ENCODE measurements at regions not wholly inside any gene's neighbourhood (a gene's known extent, or its start where the extent isn't known, plus 50 kb on each side); places are given as distances from the start of the nearest gene placed in this dataset.

- Histone ChIP-seq H3F3A (ENCODE audit: insufficient read depth, low read length, poor library complexity, severe bottlenecking) (no peaks in the 10 kb centered on the region), H3K9me2 (ENCODE audit: insufficient read depth, low read length) (no peaks in the 10 kb centered on the region), H3K4me2 (ENCODE audit: low read length) (no peak overlapping the region), H4K20me1 (ENCODE audit: insufficient read depth) (no peaks in the 10 kb centered on the region), H3K9me3 (ENCODE audit: low read length) (no peaks in the 10 kb centered on the region), H3K27ac (ENCODE audit: low read length) (no peak overlapping the region), H3K4me3 (ENCODE audit: low read length) (no peak overlapping the region), H3K9ac (ENCODE audit: low read length) (no peak overlapping the region), H2AFZ (ENCODE audit: low read depth, low read length) (no peak overlapping the region), H3K36me3 (ENCODE audit: insufficient read depth, low read length) (no peaks in the 10 kb centered on the region), H3K79me2 (replicated peaks; ENCODE audit: insufficient read depth, low read length) (no peaks in the 10 kb centered on the region), H3K27me3 (ENCODE audit: insufficient read depth, low read depth, low read length) (no peaks in the 10 kb centered on the region)
- no peak for TF ChIP-seq CTCF (IDR thresholded peaks at IDR 0.05; ENCODE audit: poor library complexity, severe bottlenecking)
- no peak for TF ChIP-seq TAF1 (IDR thresholded peaks at IDR 0.05; ENCODE audit: low read depth)
- TF ChIP-seq EP300 (conservative IDR thresholded peaks at IDR 0.05; ENCODE audit: poor library complexity, severe bottlenecking), result no peak
- TF ChIP-seq MXI1 (conservative IDR thresholded peaks at IDR 0.05; ENCODE audit: poor library complexity, severe bottlenecking), result no peak
- TF ChIP-seq EZH2 (IDR thresholded peaks at IDR 0.05; ENCODE audit: borderline replicate concordance, insufficient read depth, low read length, poor library complexity, severe bottlenecking), result no peak
- TF ChIP-seq REST (IDR thresholded peaks at IDR 0.05; ENCODE audit: borderline replicate concordance), result no peak
- no peak for TF ChIP-seq POLR2AphosphoS5 (IDR thresholded peaks at IDR 0.05)
- TF ChIP-seq RAD21 (conservative IDR thresholded peaks at IDR 0.05), result no peak
- no peak for TF ChIP-seq SMC3 (conservative IDR thresholded peaks at IDR 0.05; ENCODE audit: poor library complexity)
Observed at GRCh38 chr14:97539411-97539795, 742.2 kb downstream of the VRK1 start.

GRCh38 chr14:97539884-97540283 is 742.7 kb downstream of the VRK1 start:
- H3K79me2 ChIP-seq (replicated peaks; ENCODE audit: insufficient read depth, low read length), result no peaks in the 10 kb centered on the region
- H4K20me1 ChIP-seq (ENCODE audit: insufficient read depth), result no peaks in the 10 kb centered on the region
- no peaks in the 10 kb centered on the region for H3K9me3 ChIP-seq (ENCODE audit: low read length)
- H3K27ac ChIP-seq (ENCODE audit: low read length), result no peak overlapping the region
- TF ChIP-seq SMC3 (conservative IDR thresholded peaks at IDR 0.05; ENCODE audit: poor library complexity) (no peak), REST (IDR thresholded peaks at IDR 0.05; ENCODE audit: borderline replicate concordance) (no peak), MXI1 (conservative IDR thresholded peaks at IDR 0.05; ENCODE audit: poor library complexity, severe bottlenecking) (no peak), RAD21 (conservative IDR thresholded peaks at IDR 0.05) (no peak), EZH2 (IDR thresholded peaks at IDR 0.05; ENCODE audit: borderline replicate concordance, insufficient read depth, low read length, poor library complexity, severe bottlenecking) (no peak), EP300 (conservative IDR thresholded peaks at IDR 0.05; ENCODE audit: poor library complexity, severe bottlenecking) (no peak), POLR2AphosphoS5 (IDR thresholded peaks at IDR 0.05) (no peak), CTCF (IDR thresholded peaks at IDR 0.05; ENCODE audit: poor library complexity, severe bottlenecking) (no peak), TAF1 (IDR thresholded peaks at IDR 0.05; ENCODE audit: low read depth) (no peak)
- no peak overlapping the region for H3K9ac ChIP-seq (ENCODE audit: low read length)
- no peaks in the 10 kb centered on the region for H3K9me2 ChIP-seq (ENCODE audit: insufficient read depth, low read length)
- H3K36me3 ChIP-seq (ENCODE audit: insufficient read depth, low read length), result no peaks in the 10 kb centered on the region
- H3K4me2 ChIP-seq (ENCODE audit: low read length), result no peak overlapping the region
- no peak overlapping the region for H3K4me3 ChIP-seq (ENCODE audit: low read length)
- no peak overlapping the region for H2AFZ ChIP-seq (ENCODE audit: low read depth, low read length)
- no peaks in the 10 kb centered on the region for H3F3A ChIP-seq (ENCODE audit: insufficient read depth, low read length, poor library complexity, severe bottlenecking)
- no peaks in the 10 kb centered on the region for H3K27me3 ChIP-seq (ENCODE audit: insufficient read depth, low read depth, low read length)

Measured in neural cell (in vitro differentiated cells).